DMS153 treated with DMSO at 0.1 percent for 48 hours (cell line): ENCODE measurements at regions not wholly inside any gene's neighbourhood (a gene's known extent, or its start where the extent isn't known, plus 50 kb on each side); places are given as distances from the start of the nearest gene placed in this dataset.

ENCODE experiments used
- DNase-seq: peaks from one replicate; lab custom pipeline; 2025; ENCODE audit not compliant: unreplicated experiment; lab: John Stamatoyannopoulos, UW

DNA sequence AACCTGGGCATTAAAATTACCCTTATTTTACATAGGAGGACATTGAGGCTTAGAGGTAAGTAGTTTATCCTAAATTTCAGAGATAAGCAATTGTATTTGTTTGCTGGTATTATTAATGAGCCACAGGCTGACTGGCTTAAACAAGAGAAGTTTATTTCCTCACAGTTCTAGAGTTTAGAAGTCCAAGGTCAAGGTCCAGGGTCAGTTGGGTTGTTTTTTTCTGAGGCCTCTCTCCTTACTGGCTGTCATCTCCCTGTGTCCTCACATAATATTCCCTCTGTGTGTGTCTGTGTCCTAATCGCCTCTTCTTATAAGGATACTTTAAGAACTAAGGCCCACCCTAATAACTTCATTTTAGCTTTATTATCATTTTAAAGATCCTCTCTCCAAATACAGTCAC, 294.9 kb upstream of the ATP5MC3 start:
- no peak for DNase-seq

- DNase-seq = no peak
Observed at GRCh38 chr2:175475130-175475529, 293.6 kb upstream of the ATP5MC3 start.

DNA sequence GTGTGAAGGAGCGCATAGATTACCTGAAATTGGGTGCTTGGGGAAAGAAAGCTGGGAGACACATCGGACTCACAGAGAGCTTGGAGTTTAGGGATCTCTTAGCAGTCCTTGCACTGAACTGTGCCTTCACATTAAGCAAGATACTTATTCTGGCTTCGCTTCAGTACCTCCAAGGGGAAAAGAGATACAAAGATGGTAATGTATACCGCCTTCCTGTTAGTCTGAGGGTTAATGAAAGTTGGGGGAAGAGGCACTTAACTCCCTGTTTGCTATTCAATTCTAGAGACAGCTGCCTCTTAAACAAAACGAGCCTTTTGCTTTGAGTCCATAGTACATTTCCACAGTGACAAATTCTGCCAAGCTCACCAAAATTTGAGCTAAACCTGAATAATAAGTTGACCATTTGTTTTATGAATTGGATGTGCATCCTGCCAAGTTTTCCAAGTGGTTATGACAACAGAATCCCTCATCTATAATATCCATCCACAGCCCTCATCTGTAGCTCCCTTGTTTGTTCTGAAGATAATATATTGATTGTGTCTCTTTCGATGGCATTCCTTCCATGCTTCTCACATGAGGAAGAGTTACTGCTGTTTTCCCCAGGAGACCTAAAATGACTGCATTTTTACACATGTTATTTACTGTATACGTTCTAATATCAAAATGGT, 287.1 kb upstream of the ATP5MC3 start:
- no peak for DNase-seq

GRCh38 chr2:175465101-175465500, 283.6 kb upstream of the ATP5MC3 start:
- no peak for DNase-seq

- DNase-seq = no peak
Observed at GRCh38 chr2:175464311-175464670, 282.8 kb upstream of the ATP5MC3 start.

GRCh38 chr2:175463589-175464310, 282.2 kb upstream of the ATP5MC3 start:
- no peak for DNase-seq

DNA sequence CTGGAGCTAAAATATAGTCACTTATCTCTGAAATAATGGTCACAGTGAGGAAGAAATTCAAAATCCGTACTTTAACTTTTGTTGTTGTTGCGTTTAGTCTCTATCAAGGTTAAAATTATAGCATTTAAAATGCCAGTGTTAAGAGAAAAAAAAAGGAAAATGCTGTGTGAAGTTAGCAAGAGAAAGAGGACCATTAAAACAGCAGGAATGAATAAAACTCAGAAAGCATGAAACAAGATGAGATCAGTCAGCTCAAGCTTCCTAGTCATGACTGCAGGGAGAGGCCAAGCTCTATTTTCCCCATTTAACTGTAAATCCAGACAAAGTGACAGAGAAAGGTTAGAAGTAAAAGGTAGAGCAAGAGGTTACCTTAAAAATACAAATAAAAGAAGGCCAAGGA, 281.7 kb upstream of the ATP5MC3 start:
- DNase-seq = no peak

- DNase-seq = no peak
Observed at GRCh38 chr2:175462246-175462645, 280.7 kb upstream of the ATP5MC3 start.

- peak; percentile 93 for DNase-seq
Observed at GRCh38 chr2:175461839-175462238, 280.3 kb upstream of the ATP5MC3 start.

DNA sequence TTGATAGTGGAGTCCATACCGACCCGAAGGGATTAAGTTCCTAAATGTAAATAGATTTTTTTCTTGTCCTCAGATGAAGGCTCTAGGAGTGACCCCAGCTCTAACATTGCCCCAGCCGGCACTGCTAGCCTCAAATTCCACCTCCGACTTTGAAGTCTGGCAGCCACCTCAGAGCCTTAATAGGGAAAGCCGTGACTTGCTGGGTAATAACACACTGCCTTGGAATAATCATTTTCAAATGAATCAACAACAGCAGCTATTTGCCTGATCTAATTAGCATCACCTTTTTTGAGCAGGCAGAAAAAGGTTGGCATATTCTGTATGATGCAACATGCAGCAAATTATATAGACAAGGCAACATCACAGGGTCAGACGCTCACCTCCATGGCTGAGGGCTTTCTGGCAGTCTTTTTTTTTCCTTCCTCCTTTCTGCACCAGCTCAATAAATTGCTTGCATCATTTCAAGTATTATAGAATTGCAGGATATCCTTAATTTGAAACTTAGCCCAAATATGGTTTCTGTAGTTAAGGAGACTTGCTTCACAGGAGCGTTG, 276.5 kb upstream of the ATP5MC3 start:
- DNase-seq = no peak

- no peak for DNase-seq
Observed at GRCh38 chr2:175454953-175455389, 273.5 kb upstream of the ATP5MC3 start.

GRCh38 chr2:175450029-175450760, 268.7 kb upstream of the ATP5MC3 start:
- no peak for DNase-seq

- DNase-seq = no peak
Observed at GRCh38 chr2:175449616-175450015, 268.1 kb upstream of the ATP5MC3 start.

DNA sequence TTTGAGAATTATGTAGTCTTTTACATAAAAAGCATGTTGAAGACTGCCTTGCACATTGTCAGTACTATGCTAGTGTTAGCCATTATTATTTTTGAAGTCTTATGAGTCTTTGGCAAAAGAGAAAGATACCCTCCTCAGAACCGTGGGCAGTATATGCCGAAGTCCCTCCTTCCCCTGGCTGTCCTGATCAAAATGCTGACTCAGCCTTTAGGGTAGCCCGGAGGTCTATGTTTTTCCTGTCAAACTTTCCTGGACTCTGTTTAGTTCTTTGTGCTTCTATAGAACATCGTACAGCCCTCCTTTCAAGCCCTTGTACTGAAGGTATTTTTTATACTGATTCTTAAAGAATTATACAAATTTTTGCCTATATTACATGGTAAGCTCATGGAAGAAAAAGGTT, 264.7 kb upstream of the ATP5MC3 start:
- no peak for DNase-seq

DNA sequence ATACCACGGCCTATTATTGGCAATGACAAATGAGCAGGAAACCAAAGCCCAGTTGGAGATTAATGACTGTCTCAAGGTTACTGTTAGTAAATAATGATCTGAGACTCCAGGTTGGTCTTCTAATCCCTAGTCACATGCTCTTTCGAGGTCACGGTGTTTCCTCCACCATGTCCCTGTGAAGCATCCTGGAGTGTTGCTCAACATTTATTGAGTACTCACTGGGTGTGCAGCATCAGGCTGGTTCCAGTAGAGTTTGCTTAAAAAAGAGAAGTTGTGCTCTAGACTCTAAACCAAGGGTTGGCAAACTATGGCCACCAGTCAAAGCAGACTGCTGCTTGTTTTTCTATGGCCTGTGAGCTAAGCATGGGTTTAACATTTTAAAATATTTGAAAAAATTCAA, 263.8 kb upstream of the ATP5MC3 start:
- no peak for DNase-seq

DNA sequence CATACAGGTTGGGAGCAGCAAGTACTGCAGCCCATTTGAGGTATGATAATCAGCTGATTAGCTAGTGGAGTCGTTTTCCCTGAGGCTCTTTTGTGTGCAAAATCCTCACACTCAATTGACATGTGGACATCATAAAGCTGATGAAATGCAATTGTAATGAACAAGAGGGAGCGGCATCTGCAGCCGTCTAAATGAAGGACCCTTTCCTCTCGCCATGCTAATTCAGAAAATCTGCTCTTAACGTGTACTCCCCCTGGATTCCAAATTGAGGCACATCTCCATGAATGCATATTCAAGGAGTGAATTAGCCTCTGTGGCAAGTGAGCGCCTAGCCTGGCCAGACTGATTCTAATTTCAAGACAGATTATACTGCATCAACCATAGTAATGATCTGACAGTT, 260.9 kb upstream of the ATP5MC3 start:
- no peak for DNase-seq

DNA sequence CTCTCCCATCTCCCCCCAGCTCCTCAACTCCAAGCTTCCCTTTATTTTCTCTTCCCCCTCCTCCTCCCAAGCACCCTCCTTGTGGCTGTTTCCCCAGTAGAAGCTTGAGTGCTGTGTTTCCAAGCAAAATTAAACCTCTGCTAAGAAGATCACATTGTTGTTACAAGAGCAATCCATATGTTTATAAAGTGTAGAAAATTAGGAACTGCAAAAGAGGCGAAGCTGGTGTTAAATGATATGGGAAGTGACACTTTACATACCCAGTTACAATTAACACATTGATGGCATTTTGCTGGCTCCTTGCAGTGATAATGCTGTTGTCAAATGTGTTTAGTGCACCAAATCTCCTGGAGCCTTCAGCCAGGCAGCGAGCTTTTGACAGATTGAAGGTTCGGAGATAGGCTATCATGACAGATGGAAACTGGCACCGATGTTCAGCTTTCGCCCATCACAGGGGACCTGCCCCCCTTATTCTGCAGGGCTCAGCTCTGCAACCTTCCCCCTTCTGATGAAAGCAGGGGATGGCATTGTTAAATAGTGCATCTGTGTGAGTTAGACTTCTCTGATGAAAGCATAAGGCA, 259.8 kb upstream of the ATP5MC3 start:
- DNase-seq = no peak

DNA sequence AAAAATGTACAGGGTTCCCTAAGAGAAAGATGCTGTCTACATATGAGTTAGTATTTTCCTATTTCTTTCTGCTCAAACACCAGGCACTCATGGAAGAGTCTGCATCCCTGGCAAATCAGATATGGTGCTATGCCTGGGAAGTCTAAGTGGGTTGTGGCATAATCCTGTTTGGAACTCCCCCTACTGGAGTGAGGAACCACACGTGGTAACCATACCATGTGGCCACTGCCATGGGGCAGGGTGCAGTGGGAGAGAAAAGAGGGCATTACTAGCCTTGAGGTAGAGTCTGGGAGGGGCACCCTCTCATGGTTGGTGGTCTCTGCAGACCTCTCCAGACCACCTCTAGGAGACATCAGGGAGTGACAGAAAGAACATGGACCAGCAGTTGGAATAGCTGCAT, 257.9 kb upstream of the ATP5MC3 start:
- no peak for DNase-seq

GRCh38 chr2:175437167-175437566, 255.7 kb upstream of the ATP5MC3 start:
- no peak for DNase-seq

DNA sequence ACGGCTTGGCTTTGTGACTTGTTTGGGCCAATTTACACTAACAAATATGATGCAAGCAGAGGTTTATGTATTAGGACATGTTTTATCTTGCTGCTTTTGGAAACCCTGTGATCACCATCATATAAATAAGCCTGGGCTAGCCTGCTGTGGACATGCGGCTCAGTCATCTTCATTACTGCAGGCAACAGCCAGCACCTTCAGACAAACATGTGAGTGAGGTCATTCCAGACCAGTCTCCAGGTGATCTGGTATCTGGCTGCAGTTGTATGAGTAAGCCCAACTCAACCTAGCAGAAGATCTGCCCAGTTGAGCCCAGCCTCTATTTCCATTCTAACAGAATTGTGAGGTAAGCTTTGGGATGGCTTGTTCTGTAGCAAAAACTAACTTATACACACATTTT, 254.6 kb upstream of the ATP5MC3 start:
- DNase-seq = no peak

GRCh38 chr2:175435012-175435411, 253.5 kb upstream of the ATP5MC3 start:
- no peak for DNase-seq

- no peak for DNase-seq
Observed at GRCh38 chr2:175432793-175433192, 251.3 kb upstream of the ATP5MC3 start.
